Astrocyte of the spinal cord (primary cell): ENCODE measurements at regions not wholly inside any gene's neighbourhood (a gene's known extent, or its start where the extent isn't known, plus 50 kb on each side); places are given as distances from the start of the nearest gene placed in this dataset.

Experiments used
- DNase-seq: peaks from one replicate; pipeline ENCODE4 v3.0.0; 2011; ENCODE audit warnings: low read depth, low spot score
- H3K4me3 ChIP-seq: 2 replicates; pipeline ENCODE4 v1.5.1; 2011; ENCODE audit warnings: low read depth, mild to moderate bottlenecking, low read length, moderate library complexity
- in situ Hi-C: cut with HindIII; loops from 2 replicates; pipeline ENCODE4 v1.10.0; 2017; ENCODE audit warnings: low sequenced_read_pairs
- TF ChIP-seq, protein P1 (sequence below): IDR thresholded peaks from 2 replicates; pipeline ENCODE4 v1.5.1; 2012; ENCODE audit warnings: low read depth, mild to moderate bottlenecking, low read length, inconsistent platforms

DNA sequence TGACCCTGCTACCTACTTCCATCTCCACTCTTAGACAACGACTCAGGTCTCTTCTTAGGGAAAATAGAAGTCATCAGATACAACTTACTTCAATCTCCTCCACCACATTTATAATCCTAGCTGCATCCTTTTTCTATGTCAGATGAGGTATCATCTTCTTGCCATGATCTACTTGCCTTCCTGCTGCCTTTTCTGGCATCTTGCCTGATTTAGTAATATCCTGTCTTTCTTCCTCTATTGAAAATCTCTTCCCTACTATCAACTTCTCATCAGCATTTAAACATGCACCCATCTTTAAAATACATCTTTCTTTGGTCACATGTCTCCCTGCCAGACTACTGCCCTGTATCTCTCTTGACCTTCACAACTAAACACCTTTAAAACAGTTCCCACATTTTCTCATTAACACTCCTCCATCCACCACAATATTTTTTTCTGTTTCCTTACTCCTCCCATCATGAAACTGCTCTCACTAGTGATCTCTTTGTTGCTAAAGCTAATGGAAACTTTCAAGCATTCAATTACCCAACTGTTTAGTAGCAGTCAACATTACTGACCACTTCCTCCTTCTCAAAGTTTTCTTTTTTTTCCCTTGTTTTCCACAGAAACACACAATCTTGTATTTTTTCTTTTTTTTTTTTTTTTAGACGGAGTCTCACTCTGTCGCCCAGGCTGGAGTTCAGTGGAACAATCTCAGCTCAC lies 100.8 kb upstream of the CXorf66 start:
- H3K4me3 ChIP-seq: no peak overlapping the region
- TF ChIP-seq, protein P1, sequence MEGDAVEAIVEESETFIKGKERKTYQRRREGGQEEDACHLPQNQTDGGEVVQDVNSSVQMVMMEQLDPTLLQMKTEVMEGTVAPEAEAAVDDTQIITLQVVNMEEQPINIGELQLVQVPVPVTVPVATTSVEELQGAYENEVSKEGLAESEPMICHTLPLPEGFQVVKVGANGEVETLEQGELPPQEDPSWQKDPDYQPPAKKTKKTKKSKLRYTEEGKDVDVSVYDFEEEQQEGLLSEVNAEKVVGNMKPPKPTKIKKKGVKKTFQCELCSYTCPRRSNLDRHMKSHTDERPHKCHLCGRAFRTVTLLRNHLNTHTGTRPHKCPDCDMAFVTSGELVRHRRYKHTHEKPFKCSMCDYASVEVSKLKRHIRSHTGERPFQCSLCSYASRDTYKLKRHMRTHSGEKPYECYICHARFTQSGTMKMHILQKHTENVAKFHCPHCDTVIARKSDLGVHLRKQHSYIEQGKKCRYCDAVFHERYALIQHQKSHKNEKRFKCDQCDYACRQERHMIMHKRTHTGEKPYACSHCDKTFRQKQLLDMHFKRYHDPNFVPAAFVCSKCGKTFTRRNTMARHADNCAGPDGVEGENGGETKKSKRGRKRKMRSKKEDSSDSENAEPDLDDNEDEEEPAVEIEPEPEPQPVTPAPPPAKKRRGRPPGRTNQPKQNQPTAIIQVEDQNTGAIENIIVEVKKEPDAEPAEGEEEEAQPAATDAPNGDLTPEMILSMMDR: no peak
- DNase-seq: no peak
- in situ Hi-C loops: no loop called here

DNA sequence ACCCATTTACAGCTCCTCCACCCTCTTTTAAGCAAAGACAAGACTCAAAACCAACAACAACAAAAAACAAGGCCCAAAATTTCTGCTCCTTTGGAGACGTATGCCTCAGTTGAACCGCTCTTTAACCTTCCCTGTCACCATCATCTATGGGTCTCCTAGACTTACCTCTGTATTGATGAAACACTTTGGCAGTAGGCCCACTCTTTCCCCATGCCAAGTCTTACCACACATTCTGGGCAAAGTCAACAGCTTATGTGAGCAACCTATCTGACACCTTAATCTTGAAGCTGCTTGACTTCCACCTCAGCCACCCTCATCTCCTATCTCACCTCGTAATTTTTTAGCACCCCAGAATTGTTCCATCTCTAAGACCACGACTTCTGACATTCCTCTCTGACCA lies 99.7 kb upstream of the CXorf66 start:
- TF ChIP-seq, protein P1: no peak
- DNase-seq: no peak
- in situ Hi-C loops: no loop called here
- no peak overlapping the region for H3K4me3 ChIP-seq

DNA sequence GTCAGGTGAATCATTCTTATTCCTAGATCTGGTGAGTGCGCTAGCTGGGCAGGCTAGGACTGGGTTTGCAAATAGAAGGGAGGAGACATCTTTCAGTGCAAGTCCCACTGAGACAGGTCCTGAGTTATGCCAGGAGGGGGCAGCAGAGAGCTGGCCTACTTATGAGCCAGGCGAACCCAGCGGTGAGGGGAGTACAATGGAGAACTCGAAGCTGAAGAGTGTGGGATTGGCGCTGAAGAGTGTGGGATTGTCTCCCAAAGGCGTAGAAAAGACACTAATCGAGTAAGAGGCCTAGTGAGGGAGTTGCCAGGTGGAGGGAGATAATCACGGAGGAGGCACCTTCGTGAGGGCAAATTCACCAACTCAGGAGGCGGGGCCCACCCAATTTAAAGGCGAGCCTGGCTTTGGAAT lies 91.7 kb upstream of the CXorf66 start:
- TF ChIP-seq, protein P1: peak; percentile 80
- DNase-seq: peak; percentile 74
- in situ Hi-C loops: no loop called here
- H3K4me3 ChIP-seq: no peak overlapping the region

DNA sequence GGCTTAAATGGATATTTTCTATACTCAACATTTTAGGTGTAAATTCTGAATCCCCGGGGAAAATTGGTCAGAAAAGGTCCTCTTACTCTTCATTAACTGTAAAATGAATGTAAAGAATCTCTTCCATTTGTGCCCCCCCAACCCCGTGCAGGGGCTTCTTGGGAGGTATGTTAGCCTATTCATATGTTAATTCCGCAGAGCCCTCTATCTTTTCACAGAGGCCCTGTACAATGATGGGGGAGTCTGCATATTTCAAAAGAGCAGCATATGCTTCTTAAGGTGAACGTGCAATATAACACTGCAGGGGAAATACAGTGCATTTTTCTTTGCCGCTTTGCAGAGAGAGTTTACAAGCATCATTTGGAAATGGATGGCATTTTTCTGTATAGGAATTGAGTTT lies 88.5 kb upstream of the CXorf66 start:
- TF ChIP-seq, protein P1: no peak
- in situ Hi-C loops: no loop called here

DNA sequence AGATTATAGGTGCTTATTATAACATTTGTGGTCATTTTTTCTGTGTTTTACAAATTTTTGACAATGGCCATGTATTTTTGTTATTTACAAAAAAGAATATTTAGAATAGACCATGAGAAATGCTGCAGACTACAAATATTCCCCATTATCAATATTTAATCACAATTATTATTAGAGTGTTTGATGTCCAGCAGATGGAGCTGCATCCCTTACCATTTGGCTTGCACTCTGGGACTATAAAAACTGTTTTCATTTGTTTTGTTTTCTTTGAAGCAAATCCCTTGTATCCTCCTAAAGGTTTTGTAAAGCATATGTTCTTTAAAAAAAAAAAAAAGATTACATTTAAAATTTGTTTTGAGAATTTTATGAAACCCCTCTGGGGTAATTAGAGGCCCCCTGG lies 85.6 kb upstream of the CXorf66 start:
- in situ Hi-C loops: no loop called here
- no peak overlapping the region for H3K4me3 ChIP-seq
- DNase-seq: peak; percentile 5
- TF ChIP-seq, protein P1: peak; percentile 23

More for the DNA sequence above, 88.5 kb upstream of the CXorf66 start:
- no peak for DNase-seq
- no peak overlapping the region for H3K4me3 ChIP-seq

DNA sequence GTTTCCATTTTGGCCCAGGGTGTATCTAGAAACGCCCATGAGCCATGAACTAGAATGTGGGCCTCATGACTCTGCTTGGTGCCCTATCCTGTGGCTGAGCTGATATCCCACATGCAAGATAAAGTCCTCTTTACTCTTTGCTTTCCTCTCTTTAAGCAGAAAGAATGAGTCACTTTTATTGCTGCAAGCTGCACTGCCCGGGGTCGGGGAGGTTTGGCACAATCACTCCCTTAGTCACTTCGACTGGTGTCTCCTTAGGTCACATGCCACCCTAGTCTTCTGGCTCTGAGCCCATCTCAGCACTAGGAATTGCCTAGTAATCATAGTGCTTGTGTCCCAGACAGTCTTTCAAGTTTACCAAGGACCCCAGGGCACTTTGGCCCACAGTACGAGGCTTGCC lies 75.1 kb upstream of the CXorf66 start:
- no peak overlapping the region for H3K4me3 ChIP-seq
- in situ Hi-C loops: no loop called here
- peak; percentile 50 for DNase-seq
- TF ChIP-seq, protein P1: no peak

DNA sequence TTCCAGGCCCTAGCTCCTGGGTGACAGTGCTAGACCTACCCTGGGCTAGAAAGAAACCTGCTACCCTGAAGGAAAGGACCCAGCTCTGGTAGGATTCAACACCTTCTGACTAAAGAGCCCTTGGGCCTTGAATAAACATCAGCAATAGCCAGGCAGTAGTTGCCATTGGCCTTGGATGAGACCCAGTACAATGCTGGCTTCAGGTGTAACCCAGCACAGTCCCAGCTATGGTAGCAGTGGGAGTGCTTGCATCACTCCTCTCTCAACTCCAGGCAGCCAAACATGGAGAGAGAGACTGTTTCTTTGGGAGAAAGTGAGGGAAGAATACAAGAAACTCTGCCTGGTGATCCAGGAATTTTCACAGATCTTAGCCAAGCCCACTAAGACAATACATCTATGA lies 73.5 kb upstream of the CXorf66 start:
- TF ChIP-seq, protein P1: no peak
- H3K4me3 ChIP-seq: no peak overlapping the region
- in situ Hi-C loops: no loop called here
- no peak for DNase-seq
